Activated naive CD4-positive, alpha-beta T cell treated with anti-CD3 and anti-CD28 coated beads, Interleukin-2, amount 50 U/mL, for 16 hours (primary cell): ENCODE measurements at regions not wholly inside any gene's neighbourhood (a gene's known extent, or its start where the extent isn't known, plus 50 kb on each side); places are given as distances from the start of the nearest gene placed in this dataset.

Experiments used
- DNase-seq: peaks from one replicate; pipeline ENCODE4 v3.0.0-alpha.2; 2020

DNA sequence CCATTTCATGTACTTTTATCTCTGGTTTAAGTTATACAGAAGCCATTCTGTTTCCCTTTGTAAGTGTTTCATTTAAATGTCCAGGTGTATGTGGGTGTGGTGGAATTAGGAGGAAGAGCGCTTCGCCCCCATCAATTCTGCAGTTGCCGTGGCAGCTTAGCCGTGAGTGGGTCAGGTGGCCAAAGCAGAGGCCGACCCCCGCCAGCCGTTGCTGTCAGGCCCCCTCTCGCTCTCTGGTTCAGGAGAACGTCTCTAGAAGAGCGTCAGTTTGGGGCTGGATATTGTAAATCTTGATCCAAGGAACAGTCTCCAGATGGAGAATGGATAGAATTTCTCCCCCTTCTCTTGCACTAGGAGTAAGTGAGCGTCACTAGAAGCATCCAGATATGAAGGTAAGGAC is 367.4 kb downstream of the FOXA2 start:
- no peak for DNase-seq

DNA sequence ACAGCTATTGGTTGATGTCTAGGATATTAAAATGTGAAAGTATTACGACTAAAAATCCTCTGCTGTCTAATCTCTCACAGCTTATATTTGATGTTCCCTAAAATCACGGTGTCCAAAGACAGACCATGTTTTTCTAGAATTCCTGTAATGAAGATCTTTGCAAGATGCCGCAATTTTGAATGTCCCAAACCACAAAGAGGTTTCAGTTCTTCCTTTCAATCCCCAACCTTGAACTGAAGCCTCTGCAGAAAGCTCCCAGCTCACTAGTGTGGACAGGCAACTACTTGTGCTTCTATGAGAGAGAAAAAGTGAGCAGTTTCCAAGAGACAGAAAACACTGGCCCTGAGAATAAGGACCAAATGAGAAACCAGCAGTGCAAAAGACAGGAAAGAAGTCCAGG is 370.1 kb downstream of the FOXA2 start:
- no peak for DNase-seq

DNA sequence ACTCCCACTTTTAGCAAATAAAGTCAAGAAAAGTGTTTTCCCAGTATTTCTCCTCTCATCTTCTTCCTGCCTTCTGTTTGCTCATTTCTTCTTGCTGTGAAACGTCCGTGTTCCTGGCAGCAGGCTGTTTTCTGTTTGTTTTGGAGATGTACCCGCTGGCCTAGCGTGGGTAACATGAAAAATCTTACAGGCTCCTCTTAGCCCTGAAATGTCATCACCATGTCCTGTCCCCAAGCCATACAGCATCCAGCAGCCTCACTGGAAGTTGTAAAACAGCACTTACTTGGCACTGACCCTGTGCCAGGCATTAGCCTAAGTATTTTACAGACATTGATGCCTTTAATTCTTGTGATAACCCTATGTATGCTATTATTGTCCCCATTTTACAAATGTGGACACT is 371.1 kb downstream of the FOXA2 start:
- DNase-seq: no peak

DNA sequence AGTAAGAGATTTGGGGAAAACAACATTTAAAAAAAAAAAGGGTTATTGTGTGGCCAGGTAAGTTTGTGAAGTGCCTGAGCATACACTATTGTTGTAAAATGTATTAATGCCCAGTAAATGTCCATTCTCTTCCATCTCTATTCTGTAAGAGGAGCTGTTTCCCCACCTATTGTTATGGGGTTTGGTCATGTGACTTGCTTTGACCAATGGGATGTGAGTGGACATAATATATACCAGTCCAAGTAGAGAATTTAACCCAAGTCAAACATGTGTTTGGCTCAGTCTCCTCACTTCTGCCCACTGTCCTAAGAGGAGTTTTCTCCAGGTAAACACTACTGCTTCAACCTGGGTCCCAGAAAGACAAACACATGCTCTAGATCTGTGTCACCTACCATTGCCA is 377.1 kb downstream of the FOXA2 start:
- no peak for DNase-seq

DNA sequence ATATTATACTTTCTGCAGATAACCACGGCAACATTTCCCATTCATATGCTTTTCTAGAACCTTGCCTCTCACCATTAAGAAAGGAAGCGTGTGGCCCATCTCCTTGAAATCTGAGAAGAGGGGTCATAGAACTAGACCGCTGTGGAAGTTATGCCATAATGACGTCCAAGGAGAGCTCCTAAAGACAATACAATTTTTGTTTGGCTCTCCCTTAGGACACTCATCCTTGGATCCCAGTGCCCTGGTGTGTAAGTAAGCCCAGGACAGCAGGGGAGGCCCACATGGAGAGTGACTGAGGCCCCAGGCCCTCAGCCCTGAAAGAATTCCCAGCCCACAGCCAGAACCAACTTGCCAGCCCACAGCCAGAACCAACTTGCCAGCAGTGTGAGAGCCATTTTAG is 379.6 kb downstream of the FOXA2 start:
- DNase-seq: no peak

DNA sequence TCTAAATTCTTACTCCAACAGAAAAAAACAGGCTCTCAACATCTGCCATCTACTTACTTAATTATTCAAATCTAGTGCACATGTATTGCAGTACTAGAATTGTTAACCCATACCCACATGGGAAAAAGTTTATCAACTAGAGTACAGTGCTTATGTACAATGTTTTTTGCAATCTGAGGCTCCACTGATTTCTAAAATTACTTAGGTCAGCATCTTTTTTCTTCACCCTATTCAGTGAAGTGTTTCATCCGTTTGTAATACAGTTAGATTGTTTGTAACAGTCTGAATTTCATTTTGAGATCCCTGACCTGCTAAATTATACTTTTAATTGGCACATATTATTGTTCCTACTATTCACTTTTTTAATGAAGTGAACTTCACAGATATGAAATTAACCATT is 402.2 kb downstream of the FOXA2 start:
- DNase-seq: no peak

DNA sequence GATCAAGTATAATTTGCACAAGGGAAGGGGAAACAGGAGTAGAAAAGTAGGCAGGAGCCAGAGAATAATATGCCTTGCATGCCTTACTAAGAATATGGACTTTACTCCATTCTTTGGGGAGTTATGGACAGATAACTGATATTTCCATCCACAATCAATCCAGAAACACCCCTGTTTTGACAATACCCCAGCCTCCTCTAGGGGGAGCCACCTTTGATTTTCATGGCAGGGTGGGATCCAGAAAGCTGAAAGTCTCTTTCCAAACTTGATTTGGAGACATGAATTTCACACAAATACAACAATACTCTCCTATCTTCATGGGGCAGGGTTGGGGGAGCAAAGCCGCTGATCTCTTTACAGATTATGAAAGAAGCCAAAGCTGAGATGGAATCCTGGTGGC is 404.1 kb downstream of the FOXA2 start:
- no peak for DNase-seq

DNA sequence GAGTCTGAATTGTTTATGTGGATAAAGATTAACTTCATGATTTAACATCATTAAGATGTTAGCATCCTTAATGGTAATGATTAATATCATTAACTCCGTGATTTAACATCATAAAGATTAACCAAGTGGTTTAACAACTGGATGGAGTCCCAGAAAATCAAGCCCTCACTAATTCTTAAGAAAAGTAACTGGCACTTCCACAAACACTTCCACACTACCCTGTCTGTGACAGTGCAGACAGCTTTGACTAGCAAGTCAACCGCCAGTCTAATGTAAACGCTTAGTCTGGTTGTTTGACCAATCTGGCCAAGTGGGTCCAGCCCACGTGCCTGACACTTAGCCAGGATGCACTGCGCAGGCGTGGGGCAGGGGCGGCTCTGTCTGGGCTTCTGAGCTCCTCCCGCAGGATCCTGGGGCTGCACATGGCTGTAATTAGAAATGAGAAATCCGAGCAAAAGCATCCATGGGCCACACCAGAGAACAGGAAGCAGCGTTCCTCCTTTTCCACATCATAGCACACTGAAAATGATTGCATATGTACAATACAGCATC is 424.2 kb downstream of the FOXA2 start:
- no peak for DNase-seq

DNA sequence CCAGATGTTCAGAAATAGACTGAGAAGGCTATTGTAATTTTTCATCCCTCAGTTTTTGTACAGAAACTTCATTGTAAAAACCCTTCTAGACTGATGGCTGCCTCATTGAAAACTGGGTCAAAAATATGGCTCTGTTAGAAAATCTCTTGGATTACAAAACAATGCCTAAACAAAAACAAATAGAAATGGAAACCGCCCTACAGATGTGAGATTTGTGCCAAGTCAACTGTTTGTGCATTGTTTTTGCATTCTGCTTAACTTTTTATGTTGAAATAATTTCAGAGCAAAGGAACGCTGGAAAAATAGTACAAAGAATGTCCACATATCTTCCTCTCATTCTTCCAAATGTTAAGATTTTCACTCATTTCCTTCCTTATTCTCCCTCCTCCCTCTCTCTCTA is 425.1 kb downstream of the FOXA2 start:
- no peak for DNase-seq

DNA sequence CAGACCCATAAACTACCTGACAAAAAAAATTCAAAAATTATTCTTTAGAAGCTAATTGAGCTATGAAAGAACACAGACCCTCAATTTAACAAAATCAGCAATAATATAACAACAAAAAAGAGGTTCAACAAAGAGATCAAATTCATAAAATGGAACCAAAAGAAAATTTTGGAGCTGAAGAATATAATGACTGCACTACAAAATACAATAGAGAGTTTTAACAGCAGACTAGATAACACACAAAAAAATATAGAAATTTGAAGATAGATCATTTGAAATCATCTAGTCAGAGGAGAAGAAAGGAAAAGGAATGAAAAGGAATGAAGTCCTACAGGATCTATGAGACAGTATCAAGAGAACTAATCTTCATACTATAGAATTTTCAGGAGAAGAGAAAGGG is 422.1 kb downstream of the PAX1 start:
- no peak for DNase-seq

DNA sequence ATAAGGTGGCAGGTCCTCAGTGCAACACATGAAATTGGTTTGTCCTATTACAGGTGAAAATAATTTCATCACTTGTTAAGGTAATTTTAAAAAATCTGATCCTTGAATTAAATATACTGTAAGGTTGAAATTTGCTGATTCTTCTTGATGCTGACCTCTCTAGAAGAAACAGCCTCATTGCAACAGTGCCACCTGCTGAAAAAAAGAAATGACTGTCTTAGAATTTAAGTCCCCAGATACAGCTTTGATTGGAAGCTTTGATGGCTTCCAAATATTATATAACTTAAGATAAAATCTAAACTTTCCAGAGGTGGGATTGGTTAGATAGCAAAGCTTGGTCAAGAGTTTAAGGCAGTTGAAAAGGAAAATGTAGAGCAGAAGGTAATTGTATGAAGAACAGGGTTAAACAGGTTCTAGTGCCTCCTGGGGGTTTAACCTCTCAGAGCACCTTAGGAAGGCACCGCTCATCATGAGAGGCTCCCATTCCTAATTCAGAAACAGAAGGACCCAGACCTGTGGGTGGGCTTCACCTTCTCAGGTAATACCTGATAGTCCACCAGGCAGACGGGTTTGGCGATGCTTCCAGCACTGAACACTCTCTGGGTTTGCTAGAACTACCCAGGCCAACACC is 401.0 kb downstream of the PAX1 start:
- no peak for DNase-seq

DNA sequence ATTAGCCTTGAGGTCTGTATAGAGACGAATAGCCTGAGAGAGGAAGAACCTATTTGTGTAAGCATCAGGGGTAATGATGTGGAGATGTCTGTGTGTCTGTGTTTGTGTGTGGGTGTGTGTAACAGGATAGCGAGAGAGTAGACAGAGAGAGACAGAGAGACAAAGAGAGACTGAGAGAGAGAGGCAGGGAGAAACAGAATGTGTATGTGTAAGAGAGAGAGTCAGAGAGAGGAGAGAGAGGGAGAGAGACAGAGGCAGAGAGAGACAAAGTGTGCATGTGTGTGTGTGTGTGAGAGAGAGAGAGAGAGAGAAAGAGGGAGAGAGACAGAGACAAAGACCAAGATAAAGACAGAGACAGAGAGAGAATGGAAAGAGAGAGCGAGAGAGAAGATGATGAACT is 396.1 kb downstream of the PAX1 start:
- DNase-seq: no peak

DNA sequence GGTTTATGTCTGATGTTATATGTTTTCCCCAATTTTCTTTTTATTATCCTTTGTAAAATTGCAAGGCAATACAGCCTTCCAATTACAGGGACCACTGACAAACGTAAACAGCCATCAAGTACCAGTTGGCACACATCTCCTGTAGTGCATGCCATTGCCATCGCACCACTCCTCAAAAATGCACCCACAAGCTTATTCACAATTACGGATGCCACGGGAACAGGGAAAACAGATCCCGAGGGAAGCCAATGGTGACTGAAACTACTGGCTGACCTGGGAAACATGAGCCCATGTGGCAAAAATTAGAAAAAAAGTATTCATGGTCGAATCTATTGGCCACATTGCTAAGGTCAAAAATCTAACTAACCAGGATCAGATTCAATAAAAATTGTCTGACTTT is 395.2 kb downstream of the PAX1 start:
- DNase-seq: no peak

DNA sequence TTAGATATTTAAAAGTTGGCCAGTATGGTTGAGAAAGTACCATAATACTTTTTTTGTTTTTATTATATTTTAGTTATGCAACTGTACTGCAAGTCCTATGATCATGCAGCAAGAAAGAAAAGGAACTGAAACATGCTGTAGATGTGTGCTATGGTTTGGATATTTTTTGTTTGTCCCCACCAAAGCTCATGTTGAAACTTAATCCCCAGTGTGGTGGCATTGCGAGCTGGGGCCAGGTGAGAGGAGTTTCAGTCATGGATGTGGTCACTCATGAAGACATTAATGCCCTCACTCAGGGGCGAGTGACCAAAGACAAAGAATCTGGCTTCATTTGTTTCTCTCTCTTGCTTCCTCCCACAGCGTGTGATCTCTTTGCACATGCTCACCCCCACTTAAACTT is 393.9 kb downstream of the PAX1 start:
- no peak for DNase-seq

DNA sequence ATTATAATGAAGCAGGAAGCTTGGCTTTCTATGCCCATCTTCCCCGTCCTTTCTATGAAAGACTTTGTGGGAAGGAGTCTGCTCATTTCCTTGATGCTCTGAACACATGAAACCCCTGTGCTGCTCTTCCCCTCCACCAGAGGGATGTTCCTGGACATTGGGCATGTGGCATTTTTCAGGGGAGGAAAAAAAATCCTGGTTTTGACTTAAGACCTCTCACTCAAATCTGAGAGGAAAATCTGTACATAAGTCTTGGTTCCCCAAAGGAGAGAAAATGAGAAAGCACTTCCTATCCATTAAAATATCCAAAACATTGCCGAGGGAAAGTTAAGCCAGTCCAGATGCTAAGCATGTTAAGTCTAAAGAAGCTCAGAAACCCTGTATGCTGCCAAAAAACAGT is 393.0 kb downstream of the PAX1 start:
- DNase-seq: no peak

DNA sequence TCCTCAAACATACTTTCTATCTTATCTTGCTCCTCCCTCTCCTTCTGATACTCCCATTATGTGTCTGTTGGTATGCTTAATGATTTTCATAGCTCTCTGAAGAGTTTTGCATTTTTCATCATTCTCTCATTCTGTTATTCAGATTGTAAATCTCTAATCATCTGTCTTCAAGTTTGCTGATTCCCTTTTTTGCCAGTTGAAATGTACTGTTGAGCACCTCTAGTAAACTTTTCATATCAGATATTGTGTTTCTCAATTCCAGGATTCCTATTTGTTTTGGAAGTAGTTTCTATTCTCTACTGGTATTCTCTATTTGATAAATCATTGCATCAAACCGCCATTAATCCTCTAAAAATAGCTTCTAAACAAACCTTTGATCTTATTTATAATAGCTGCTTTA is 387.7 kb downstream of the PAX1 start:
- DNase-seq: no peak

DNA sequence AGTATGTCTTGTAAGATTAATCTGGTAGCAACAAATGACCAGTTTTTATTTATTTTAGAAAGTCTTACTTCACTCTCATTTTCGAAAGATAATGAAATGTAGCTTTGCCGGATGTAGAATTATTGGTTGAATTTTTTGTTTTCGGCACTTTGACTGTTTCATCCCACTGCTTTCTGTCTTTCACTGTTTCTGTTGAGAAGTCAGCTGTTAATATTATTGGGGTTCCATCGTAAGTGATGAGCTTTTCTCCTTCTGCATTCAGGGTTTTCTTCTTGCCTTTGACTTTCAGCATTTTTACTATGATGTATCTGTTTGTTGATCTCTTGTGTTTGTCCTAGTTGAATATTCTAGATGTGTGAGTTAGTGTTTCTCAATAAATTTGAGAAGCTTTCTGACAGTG is 383.4 kb downstream of the PAX1 start:
- no peak for DNase-seq

DNA sequence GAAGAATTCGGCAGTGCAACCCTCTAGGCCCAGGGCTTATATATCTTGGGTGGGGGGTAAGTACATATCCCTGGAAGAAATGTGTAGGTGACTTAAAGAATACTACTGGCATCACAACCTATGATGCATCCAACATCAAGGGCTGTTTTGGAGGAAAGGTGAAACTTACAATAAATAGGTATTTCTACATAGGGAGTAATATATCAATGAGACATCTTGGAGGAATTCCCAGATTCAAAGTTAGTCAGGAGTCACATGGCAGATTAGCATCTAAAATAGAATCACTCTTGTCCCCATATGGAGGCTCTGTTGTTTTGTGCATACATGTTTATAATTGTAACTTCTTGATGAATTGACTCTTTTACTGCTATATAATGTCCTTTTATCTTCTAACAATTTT is 375.5 kb downstream of the PAX1 start:
- no peak for DNase-seq

DNA sequence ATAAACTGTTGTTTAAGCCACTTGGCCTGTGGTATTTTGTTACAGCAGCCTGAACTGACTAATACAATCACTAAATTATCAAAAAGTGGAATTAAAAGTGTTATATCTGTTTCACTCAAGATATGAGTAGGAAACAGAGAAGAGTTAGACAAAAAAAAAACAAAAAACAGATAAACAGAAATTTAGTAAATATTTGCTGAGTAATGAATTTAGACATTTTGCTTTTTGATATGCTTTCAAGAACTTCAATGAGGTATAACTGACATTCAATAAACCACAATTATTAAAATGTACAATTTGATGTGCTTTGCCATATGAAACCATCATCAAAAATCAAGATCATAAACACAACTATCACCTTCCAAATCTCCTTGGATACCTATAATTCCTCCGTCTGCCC is 369.2 kb downstream of the PAX1 start:
- DNase-seq: no peak

DNA sequence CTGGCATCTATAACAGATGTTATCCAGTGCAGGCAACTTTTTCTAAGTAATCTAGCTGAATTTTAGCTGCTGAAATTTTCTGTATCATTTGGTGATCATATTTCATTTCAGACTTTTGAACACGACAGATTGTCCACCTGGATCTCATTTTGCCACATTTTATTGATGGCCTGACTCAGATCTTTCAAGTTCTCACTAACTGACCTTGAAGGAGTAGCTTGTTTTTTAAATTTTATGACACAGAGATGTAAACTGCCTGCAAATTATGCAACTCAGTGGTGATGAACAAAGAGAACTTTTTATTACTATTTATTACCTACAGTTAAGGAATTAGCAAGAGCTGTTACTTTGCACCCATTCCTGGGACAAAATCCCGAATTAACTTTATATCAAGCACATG is 366.4 kb downstream of the PAX1 start:
- no peak for DNase-seq

DNA sequence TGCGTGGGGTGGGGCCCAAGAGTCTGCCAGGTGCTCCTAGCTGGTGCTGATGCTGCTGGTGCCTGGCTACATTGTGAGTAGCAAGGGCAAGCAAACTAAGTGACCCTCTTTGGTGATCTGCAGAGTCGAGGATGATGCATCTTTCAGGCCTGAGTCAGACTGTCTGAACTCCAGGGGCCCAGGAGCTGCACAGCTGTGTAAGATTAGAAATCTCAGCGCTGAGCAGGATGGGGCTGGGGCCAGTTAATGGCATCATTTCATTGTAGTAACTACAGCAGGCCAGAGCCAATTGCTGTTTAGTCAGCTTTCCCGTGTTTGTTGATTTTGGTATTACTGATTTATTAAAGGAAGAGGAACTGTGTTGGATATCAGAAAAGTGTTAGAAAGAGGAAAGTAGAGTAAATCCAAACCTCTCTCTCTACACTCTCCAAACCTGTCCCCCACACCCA is 365.2 kb downstream of the PAX1 start:
- no peak for DNase-seq

DNA sequence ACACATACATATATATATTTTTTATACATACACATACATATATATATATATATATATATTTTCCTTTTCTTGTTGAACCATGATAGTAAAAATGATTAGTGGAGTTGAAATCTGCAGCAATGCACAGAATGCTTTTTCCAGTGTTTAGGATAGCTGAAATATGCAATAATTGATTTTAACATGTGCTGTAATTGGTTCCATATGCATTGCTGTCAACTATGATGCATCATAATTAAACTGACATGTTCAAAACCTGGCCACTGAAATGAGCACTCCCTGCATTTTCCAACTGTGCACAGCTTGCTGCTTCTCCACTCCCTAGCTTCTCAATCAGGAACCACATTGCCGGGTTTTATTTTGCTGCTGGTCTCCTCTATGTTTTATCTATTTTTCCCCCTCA is 358.3 kb downstream of the PAX1 start:
- DNase-seq: no peak

DNA sequence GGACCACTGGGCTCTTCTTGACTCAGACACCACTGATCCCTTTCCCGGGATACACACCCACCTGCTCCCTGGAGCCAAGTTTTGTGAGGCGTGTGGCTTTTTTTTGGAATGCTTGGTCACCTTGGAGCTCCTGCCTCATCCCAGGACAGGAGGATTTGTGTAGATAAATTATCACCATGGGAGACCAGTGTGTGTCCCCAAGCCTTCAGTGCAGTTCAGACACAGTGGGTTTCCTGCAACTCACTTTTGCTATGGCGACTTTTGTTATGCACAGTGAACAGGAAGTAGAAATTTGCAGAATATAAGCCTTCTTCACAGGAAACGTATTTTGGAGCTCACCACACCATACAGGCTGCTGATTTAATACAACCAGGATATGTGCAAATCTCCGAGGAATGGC is 357.4 kb downstream of the PAX1 start:
- no peak for DNase-seq

DNA sequence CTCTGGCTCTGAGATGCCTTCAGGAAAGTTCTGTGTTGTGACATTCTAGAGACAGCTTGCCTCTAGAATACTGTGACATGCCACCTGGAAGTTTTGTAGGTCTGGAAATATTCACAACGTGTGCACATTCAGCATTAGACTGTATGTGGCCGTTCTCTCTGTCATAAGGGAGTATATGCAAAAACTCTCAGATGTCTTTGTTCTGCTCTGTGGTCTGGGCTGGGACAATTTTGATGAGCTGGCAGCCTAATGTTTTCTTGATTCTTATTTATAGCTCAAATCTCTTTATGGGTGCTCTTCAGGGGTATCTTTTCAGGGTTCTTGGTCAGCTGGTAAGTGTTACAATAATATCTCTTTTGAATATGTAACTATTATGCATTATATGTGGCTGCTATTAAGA is 355.1 kb downstream of the PAX1 start:
- DNase-seq: no peak

DNA sequence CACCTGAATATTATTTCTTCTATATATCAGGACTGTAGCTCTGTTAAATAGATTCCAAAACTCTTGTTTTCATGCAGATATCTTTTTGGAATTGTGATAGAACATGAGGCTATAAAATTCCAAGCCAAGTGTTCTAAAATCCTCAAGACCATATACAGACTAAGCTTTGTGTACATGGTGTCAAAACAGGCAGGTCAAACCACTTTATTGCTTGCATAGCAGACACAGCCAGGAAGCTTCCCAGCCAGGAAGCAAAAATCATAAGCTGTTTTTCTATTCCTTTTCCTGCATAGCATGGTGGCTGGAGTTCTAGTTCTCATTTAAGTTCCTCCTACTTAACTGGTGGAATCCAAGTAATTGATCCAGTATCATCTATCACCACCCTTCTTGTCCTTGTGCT is 353.3 kb downstream of the PAX1 start:
- no peak for DNase-seq

DNA sequence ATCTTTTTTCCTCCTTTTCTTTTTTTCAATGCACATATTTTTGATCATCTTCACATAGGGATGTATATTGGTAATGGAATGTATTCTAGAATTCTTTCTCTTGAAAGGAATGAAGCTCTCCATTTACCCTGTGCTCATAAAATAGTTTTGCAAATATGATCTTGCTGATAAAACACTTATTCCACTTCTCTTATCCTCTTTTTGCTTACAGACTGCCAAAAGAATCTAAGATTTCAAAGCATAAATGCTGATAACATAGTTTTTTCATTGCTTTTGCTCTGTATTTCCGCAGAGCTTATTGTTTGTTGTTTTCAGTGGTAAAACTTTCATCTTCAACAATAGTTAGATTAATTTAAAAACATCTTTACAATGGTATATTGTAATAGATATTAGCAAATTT is 350.5 kb downstream of the PAX1 start:
- DNase-seq: no peak
